B cell (primary cell): ENCODE measurements at regions not wholly inside any gene's neighbourhood (a gene's known extent, or its start where the extent isn't known, plus 50 kb on each side); places are given as distances from the start of the nearest gene placed in this dataset.

Source experiments
- ATAC-seq: fragments of 200-7000 bp; cut with Tn5 transposase; one replicate; pipeline ENCODE4 v1.10.0; 2021; ENCODE audit warnings: low read depth, mild to moderate bottlenecking, moderate number of reproducible peaks, moderate library complexity
- CTCF ChIA-PET: fragments of 350-600 bp; sonication (Branson Sonifier 250); formaldehyde crosslinking; loops from one replicate; lab custom pipeline; 2021; ENCODE audit warnings: antibody characterized with exemption, inconsistent platforms; lab: Charles Lee
- POLR2A ChIA-PET: fragments of 350-600 bp; sonication (Branson Sonifier 250); formaldehyde crosslinking; loops from one replicate; lab custom pipeline; 2021; ENCODE audit warnings: antibody characterized with exemption; lab: Charles Lee
- DNase-seq: peaks from one replicate; pipeline ENCODE4 v3.0.0; 2013
- H2AFZ ChIP-seq: 2 replicates; pipeline ENCODE4 v1.6.1; 2012; ENCODE audit warnings: mild to moderate bottlenecking, low read depth, low read length; ENCODE audit not compliant: insufficient read depth, poor library complexity, severe bottlenecking
- H3K27ac ChIP-seq, 2 donors: 1 replicate in 1 of 2; 2 replicates in 1 of 2; pipeline ENCODE4 v1.5.1; 2012 to 2013; ENCODE audit warnings: low read length in 2 of 2, mild to moderate bottlenecking in 2 of 2, moderate library complexity in 1 of 2
- H3K27me3 ChIP-seq, 4 experiments: fragments of 200-600 bp in 1 of 4; sonication (generic) in 1 of 4; replicated peaks in 1 of 4; 1 replicate in 2 of 4; 2 replicates in 2 of 4; pipeline versions ENCODE4 v1.6.1 to v1.7.0; 2013 to 2016; ENCODE audit warnings: low read length in 3 of 4, mild to moderate bottlenecking in 2 of 4, mixed read lengths in 1 of 4, moderate library complexity in 1 of 4; ENCODE audit not compliant: insufficient read depth in 4 of 4, control insufficient read depth in 3 of 4; ENCODE audit errors: control extremely low read depth in 1 of 4
- H3K36me3 ChIP-seq, 2 experiments: replicated peaks in 1 of 2; 1 replicate in 1 of 2; 2 replicates in 1 of 2; pipeline versions ENCODE4 v1.6.1 to v1.7.1; 2013; ENCODE audit warnings: low read length in 1 of 2; ENCODE audit not compliant: insufficient read depth in 2 of 2, control insufficient read depth in 1 of 2; ENCODE audit errors: control extremely low read depth in 1 of 2, extremely low read depth in 1 of 2
- H3K4me1 ChIP-seq, 2 donors: fragments of 200-600 bp in 1 of 2; sonication (generic) in 1 of 2; 1 replicate in 1 of 2; 2 replicates in 1 of 2; pipeline versions ENCODE4 v1.5.1 to v1.6.1; 2013 to 2017; ENCODE audit warnings: low read length in 2 of 2; ENCODE audit not compliant: control insufficient read depth in 2 of 2, insufficient read depth in 2 of 2
- H3K4me2 ChIP-seq: replicated peaks from 2 replicates; pipeline ENCODE3; 2012; ENCODE audit warnings: mild to moderate bottlenecking, low read depth, low read length; ENCODE audit not compliant: poor library complexity, severe bottlenecking
- H3K4me3 ChIP-seq, 5 experiments: fragments of 200-600 bp in 1 of 5; sonication (generic) in 1 of 5; 1 replicate in 3 of 5; 2 replicates in 2 of 5; pipeline versions ENCODE4 v1.5.1 to v1.7.0; 2011 to 2016; ENCODE audit warnings: low read length in 4 of 5, mild to moderate bottlenecking in 4 of 5, low read depth in 2 of 5, control low read depth in 1 of 5, moderate library complexity in 1 of 5; ENCODE audit not compliant: insufficient read depth in 1 of 5; ENCODE audit errors: control extremely low read depth in 1 of 5, extremely low read depth in 1 of 5
- H3K79me2 ChIP-seq: fragments of 200-600 bp; sonication (generic); one replicate; pipeline ENCODE4 v1.6.0; 2016; ENCODE audit warnings: low read length; ENCODE audit not compliant: control insufficient read depth, insufficient read depth
- H3K9ac ChIP-seq: fragments of 200-600 bp; sonication (generic); 2 replicates; pipeline ENCODE4 v1.6.1; 2017; ENCODE audit warnings: mild to moderate bottlenecking, low read length, moderate library complexity
- H3K9me3 ChIP-seq, 3 donors: one replicate each; pipeline versions ENCODE4 v1.6.1 to v1.7.1; 2013; ENCODE audit warnings: low read length in 2 of 3; ENCODE audit not compliant: control insufficient read depth in 2 of 3, insufficient read depth in 1 of 3; ENCODE audit errors: control extremely low read depth in 1 of 3
- H4K20me1 ChIP-seq: 2 replicates; pipeline ENCODE4 v1.6.0; 2012; ENCODE audit warnings: mild to moderate bottlenecking, low read length; ENCODE audit not compliant: insufficient read depth, control insufficient read depth, poor library complexity, severe bottlenecking
- H3K27ac Mint-ChIP-seq: one replicate; pipeline ENCODE4 v1.8.0; 2021; ENCODE audit warnings: mixed read lengths
- H3K27me3 Mint-ChIP-seq: one replicate; pipeline ENCODE4 v1.8.0; 2021; ENCODE audit warnings: mixed read lengths
- H3K4me1 Mint-ChIP-seq: one replicate; pipeline ENCODE4 v1.8.0; 2021; ENCODE audit warnings: mixed read lengths
- H3K4me3 Mint-ChIP-seq: one replicate; pipeline ENCODE4 v1.8.0; 2021; ENCODE audit warnings: mixed read lengths
- H3K9me3 Mint-ChIP-seq: one replicate; pipeline ENCODE4 v1.8.0; 2022; ENCODE audit warnings: mixed read lengths; ENCODE audit not compliant: insufficient read depth
- EZH2 ChIP-seq: IDR thresholded peaks from 2 replicates; pipeline ENCODE4 v1.6.1; 2012; ENCODE audit warnings: borderline replicate concordance, low read depth, mild to moderate bottlenecking, moderate library complexity, low read length; ENCODE audit not compliant: insufficient read depth, poor library complexity, severe bottlenecking
- WGBS: methylation state at CpG from one replicate; pipeline ENCODE4 v1.1.5; 2013; ENCODE audit warnings: missing lambda C conversion rate; ENCODE audit not compliant: insufficient coverage; 5-methylcytosine and 5-hydroxymethylcytosine counted together
- intact Hi-C: fragments of 100-400 bp; cut with micrococcal nuclease; formaldehyde crosslinking; loops from one replicate; pipeline ENCODE4 v1.10.0; 2022
- TF ChIP-seq, protein P1 (sequence below): fragments of 200-600 bp; IDR thresholded peaks from one replicate; pipeline ENCODE4 v1.8.0; 2022; ENCODE audit warnings: antibody characterized with exemption, mild to moderate bottlenecking

- peaks cover 76 to 88% of the 10 kb centered on the region in 2 donors for H3K4me1 ChIP-seq
Measured at GRCh38 chr1:173409613-173410012, 67.5 kb upstream of the PRDX6 start.

More at GRCh38 chr1:173409613-173410012, 67.5 kb upstream of the PRDX6 start:
- H3K27ac ChIP-seq, result peak overlapping the region; percentile 89 to 97
- no peaks in the 10 kb centered on the region for H3K9me3 Mint-ChIP-seq
- H2AFZ ChIP-seq, result no peak overlapping the region
- H3K4me2 ChIP-seq, result peak overlapping the region; percentile 71
- H4K20me1 ChIP-seq, result no peaks in the 10 kb centered on the region
- H3K4me3 Mint-ChIP-seq, result peak overlapping the region; percentile 64
- intact Hi-C loops, result loop anchor here (5.0 to 10.0 kb wide), 5 partner anchors 202 to 877 kb away; partner anchors contain the start of genes RABGAP1L, SUCO and TNFSF4
- ChIA-PET POLR2A (interaction anchor here (0.9 to 1.0 kb wide), 2 partner anchors 67 to 1558 kb away, joined by 3 to 6 read pairs; partner anchors contain the start of gene PRDX6), CTCF (interaction anchor here (0.8 to 2.0 kb wide), 5 partner anchors 13 to 665 kb away, joined by 3 to 11 read pairs (median 3); no protein-coding TSS in a partner anchor)
- peaks cover 79% of the 10 kb centered on the region for H3K4me1 Mint-ChIP-seq
- H3K27me3 ChIP-seq, result no peaks in the 10 kb centered on the region
- H3K27ac Mint-ChIP-seq, result peak overlapping the region; percentile 87
- no peak for TF ChIP-seq EZH2
- TF ChIP-seq, protein P1, sequence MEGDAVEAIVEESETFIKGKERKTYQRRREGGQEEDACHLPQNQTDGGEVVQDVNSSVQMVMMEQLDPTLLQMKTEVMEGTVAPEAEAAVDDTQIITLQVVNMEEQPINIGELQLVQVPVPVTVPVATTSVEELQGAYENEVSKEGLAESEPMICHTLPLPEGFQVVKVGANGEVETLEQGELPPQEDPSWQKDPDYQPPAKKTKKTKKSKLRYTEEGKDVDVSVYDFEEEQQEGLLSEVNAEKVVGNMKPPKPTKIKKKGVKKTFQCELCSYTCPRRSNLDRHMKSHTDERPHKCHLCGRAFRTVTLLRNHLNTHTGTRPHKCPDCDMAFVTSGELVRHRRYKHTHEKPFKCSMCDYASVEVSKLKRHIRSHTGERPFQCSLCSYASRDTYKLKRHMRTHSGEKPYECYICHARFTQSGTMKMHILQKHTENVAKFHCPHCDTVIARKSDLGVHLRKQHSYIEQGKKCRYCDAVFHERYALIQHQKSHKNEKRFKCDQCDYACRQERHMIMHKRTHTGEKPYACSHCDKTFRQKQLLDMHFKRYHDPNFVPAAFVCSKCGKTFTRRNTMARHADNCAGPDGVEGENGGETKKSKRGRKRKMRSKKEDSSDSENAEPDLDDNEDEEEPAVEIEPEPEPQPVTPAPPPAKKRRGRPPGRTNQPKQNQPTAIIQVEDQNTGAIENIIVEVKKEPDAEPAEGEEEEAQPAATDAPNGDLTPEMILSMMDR, result no peak
- ATAC-seq (peak; percentile 22), DNase-seq (peak; percentile 73)
- H3K79me2 ChIP-seq, result peaks cover 6% of the 10 kb centered on the region
- H3K27me3 Mint-ChIP-seq, result no peaks in the 10 kb centered on the region
- no peaks in the 10 kb centered on the region for H3K9me3 ChIP-seq
- H3K36me3 ChIP-seq, result no peaks in the 10 kb centered on the region
- WGBS, result no CpG with 5 or more reads among the region's 3 CpGs
- no peak overlapping the region for H3K9ac ChIP-seq
- H3K4me3 ChIP-seq, result no peak overlapping the region
